ENCODE measurements at regions not wholly inside any gene's neighbourhood (a gene's known extent, or its start where the extent isn't known, plus 50 kb on each side); places are given as distances from the start of the nearest gene placed in this dataset.

- TF ChIP-seq CTCF (IDR thresholded peaks at IDR 0.05) (no peak), SIN3A (IDR thresholded peaks at IDR 0.05; ENCODE audit: borderline replicate concordance, insufficient read depth, low read depth, low read length) (no peak), POLR2AphosphoS5 (IDR thresholded peaks at IDR 0.05; ENCODE audit: low read depth, low read length) (no peak), REST (IDR thresholded peaks at IDR 0.05; ENCODE audit: insufficient read depth in 1 of 2, low read depth in 2 of 2, low read length in 1 of 2) (no peak)
These were observed 342.9 kb upstream of the PROK2 start for GRCh38 chr3:72127844-72128243.
